Fibroblast of the aortic adventitia (primary cell): ENCODE measurements at regions not wholly inside any gene's neighbourhood (a gene's known extent, or its start where the extent isn't known, plus 50 kb on each side); places are given as distances from the start of the nearest gene placed in this dataset.

ENCODE experiments used
- DNase-seq: peaks from one replicate; pipeline ENCODE4 v3.0.0-alpha.2; 2010; ENCODE audit warnings: low read depth
- H3K4me3 ChIP-seq: 2 replicates; pipeline ENCODE4 v1.5.1; 2011; ENCODE audit warnings: low read depth, mild to moderate bottlenecking, control low read depth, low read length, moderate library complexity
- TF ChIP-seq, protein P1 (sequence below): IDR thresholded peaks from 2 replicates; pipeline ENCODE4 v1.5.1; 2011; ENCODE audit warnings: mild to moderate bottlenecking, low read length, control low read depth, inconsistent platforms; ENCODE audit not compliant: insufficient read depth

- no peak overlapping the region for H3K4me3 ChIP-seq
- TF ChIP-seq, protein P1, sequence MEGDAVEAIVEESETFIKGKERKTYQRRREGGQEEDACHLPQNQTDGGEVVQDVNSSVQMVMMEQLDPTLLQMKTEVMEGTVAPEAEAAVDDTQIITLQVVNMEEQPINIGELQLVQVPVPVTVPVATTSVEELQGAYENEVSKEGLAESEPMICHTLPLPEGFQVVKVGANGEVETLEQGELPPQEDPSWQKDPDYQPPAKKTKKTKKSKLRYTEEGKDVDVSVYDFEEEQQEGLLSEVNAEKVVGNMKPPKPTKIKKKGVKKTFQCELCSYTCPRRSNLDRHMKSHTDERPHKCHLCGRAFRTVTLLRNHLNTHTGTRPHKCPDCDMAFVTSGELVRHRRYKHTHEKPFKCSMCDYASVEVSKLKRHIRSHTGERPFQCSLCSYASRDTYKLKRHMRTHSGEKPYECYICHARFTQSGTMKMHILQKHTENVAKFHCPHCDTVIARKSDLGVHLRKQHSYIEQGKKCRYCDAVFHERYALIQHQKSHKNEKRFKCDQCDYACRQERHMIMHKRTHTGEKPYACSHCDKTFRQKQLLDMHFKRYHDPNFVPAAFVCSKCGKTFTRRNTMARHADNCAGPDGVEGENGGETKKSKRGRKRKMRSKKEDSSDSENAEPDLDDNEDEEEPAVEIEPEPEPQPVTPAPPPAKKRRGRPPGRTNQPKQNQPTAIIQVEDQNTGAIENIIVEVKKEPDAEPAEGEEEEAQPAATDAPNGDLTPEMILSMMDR: no peak
- no peak for DNase-seq
Observed at GRCh38 chr15:81449836-81450474, 75.9 kb upstream of the TMC3 start.

DNA sequence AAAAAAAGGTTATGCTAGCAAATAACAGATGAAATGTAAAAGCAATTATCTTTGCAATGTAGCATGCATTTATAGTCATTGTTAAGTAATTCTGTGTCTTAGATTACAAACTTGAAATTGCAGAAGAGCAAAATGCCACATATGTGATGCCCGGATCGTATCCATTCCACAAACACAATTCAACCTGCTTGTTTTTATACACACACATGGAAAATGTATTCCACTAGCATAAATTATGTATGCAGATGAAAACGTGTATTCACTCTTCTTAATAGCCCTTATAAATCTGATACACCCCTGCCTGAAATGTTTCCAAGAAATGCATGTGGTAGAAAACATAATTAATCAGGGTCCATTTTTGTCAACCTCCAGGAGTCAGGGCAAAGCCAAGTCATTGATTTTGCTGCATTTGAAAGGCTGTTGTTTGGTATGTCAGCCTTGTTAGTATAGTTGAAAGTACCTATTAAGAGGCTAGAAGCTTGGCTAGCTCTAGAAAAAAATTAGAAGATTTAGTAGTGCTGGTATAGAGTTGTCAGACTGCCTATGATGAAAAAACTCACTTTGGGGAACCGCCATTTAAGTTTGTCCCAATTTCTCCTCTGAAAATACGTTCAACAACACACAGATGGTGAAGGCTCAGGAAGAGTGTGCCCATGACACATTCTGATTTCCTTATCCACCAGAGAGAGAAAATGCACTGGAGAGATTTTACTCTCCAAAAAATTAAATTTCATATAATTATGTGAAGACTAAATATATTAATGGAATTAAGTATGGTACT lies 69.2 kb upstream of the TMC3 start:
- H3K4me3 ChIP-seq: no peak overlapping the region
- no peak for DNase-seq
- TF ChIP-seq, protein P1: no peak

DNA sequence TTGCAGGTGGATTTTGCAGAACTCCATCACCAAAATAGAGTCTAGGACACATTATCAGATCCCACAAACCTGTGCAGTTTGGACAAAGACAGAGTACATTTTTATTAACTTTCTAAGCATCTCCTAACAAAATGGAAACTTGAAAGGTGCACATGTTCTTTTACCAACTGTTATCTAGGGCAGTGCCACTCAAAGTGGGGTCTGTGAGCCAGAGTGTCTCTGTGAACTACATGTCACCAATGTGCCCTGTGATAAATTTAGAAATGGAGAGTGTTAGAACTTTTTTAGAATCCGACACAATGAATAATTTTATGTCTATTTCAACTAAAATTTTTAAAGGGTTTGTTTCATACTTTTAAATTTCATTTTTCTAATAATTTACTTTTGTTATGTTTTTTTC lies 68.4 kb upstream of the TMC3 start:
- TF ChIP-seq, protein P1: no peak
- H3K4me3 ChIP-seq: no peak overlapping the region
- no peak for DNase-seq

- no peak overlapping the region for H3K4me3 ChIP-seq
- no peak for DNase-seq
- TF ChIP-seq, protein P1: no peak
Observed at GRCh38 chr15:81434851-81435250, 60.8 kb upstream of the TMC3 start.

DNA sequence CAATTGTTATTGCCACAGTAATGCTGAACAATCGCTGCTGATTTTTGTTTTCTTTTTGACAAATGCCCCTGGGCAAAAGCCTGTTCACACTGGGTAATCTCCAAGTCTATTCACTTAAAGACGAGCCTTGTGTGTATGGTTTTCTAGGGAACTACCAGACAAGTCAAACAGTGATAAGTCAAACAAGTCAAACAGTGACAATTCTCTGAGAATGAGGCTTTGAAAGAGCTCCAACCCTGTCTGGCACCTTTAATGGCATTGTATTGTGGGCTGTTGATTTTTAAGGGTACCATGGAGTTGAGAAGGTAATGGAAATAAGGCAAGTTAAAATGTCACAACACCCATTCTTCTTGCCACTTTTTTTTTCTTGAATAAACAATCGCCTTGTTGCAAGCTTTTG lies 59.4 kb upstream of the TMC3 start:
- TF ChIP-seq, protein P1: no peak
- no peak for DNase-seq
- no peak overlapping the region for H3K4me3 ChIP-seq

GRCh38 chr15:81432179-81432578 lies 58.2 kb upstream of the TMC3 start:
- H3K4me3 ChIP-seq: no peak overlapping the region
- DNase-seq: no peak
- TF ChIP-seq, protein P1: no peak

- no peak overlapping the region for H3K4me3 ChIP-seq
- no peak for DNase-seq
- TF ChIP-seq, protein P1: no peak
Observed at GRCh38 chr15:81427176-81427575, 53.2 kb upstream of the TMC3 start.
